Gastroesophageal sphincter (tissue), 4 donors: ENCODE measurements at regions not wholly inside any gene's neighbourhood (a gene's known extent, or its start where the extent isn't known, plus 50 kb on each side); places are given as distances from the start of the nearest gene placed in this dataset.

Experiments used
- ATAC-seq: fragments of 150-250 bp; one replicate; pipeline ENCODE4 v1.9.1; 2016; ENCODE audit warnings: mild to moderate bottlenecking, moderate library complexity
- H3K27ac ChIP-seq, 4 donors: fragments of 200-600 bp; sonication (generic) in 3 of 4; 1 replicate in 3 of 4; 2 replicates in 1 of 4; pipeline ENCODE4 v1.5.1; 2016 to 2019
- H3K27me3 ChIP-seq: fragments of 200-600 bp; sonication (generic); one replicate; pipeline ENCODE4 v1.5.1; 2019
- H3K36me3 ChIP-seq, 2 donors: fragments of 200-600 bp; sonication (generic); one replicate each; pipeline ENCODE4 v1.5.1; 2019; ENCODE audit warnings: control low read depth in 1 of 2
- H3K4me1 ChIP-seq, 3 donors: fragments of 200-600 bp; sonication (generic); 1 replicate in 2 of 3; 2 replicates in 1 of 3; pipeline ENCODE4 v1.5.1; 2016 to 2019; ENCODE audit warnings: control low read depth in 2 of 3
- H3K4me3 ChIP-seq, 2 donors: fragments of 200-600 bp; sonication (generic); one replicate each; pipeline ENCODE4 v1.5.1; 2019; ENCODE audit warnings: mild to moderate bottlenecking in 1 of 2, moderate library complexity in 1 of 2
- H3K9me3 ChIP-seq, 3 donors: fragments of 200-600 bp; sonication (generic); one replicate each; pipeline ENCODE4 v1.5.1; 2017 to 2019; ENCODE audit warnings: control low read depth in 2 of 3
- CTCF ChIP-seq, 4 experiments: fragments of 200-600 bp in 2 of 4; fragments of 450-650 bp in 2 of 4; sonication (generic) in 1 of 4; IDR thresholded peaks; one replicate each; pipeline ENCODE4 v1.5.1; 2017 to 2019; ENCODE audit warnings: antibody characterized with exemption in 4 of 4, mild to moderate bottlenecking in 2 of 4, moderate library complexity in 2 of 4
- EP300 ChIP-seq: sonication (generic); formaldehyde crosslinking; IDR thresholded peaks from one replicate; pipeline ENCODE4 v1.6.1; 2017; ENCODE audit warnings: antibody characterized with exemption, mild to moderate bottlenecking
- POLR2A ChIP-seq, 2 donors: fragments of 450-650 bp; IDR thresholded peaks; one replicate each; pipeline ENCODE4 v1.6.1; 2017; ENCODE audit warnings: antibody characterized with exemption in 2 of 2, mild to moderate bottlenecking in 2 of 2, moderate library complexity in 1 of 2
- POLR2AphosphoS5 ChIP-seq: sonication (generic); formaldehyde crosslinking; IDR thresholded peaks from one replicate; pipeline ENCODE4 v1.6.1; 2017; ENCODE audit warnings: antibody characterized with exemption
- WGBS, 2 donors: methylation state at CpG; one replicate each; pipeline ENCODE4 v1.1.5; 2018; ENCODE audit warnings: low coverage in 1 of 2; 5-methylcytosine and 5-hydroxymethylcytosine counted together

GRCh38 chr1:56174176-56174885 lies 405.0 kb downstream of the PLPP3 start:
- no peaks in the 10 kb centered on the region for H3K36me3 ChIP-seq
- no peak overlapping the region for H3K27ac ChIP-seq
- peaks cover 0 to 11% (median 0%) of the 10 kb centered on the region in 3 donors for H3K4me1 ChIP-seq
- no peaks in the 10 kb centered on the region for H3K27me3 ChIP-seq
- TF ChIP-seq EP300 (no peak), POLR2A (IDR thresholded peaks at IDR 0.05) (no peak), POLR2AphosphoS5 (no peak), CTCF (IDR thresholded peaks at IDR 0.05) (no peak)
- no peak for ATAC-seq
- 75 to 85% methylated on average over 1 of the region's 1 CpG for WGBS, 2 donors
- H3K4me3 ChIP-seq = no peak overlapping the region
- H3K9me3 ChIP-seq = peaks cover 0 to 6% (median 0%) of the 10 kb centered on the region in 3 donors

GRCh38 chr1:56173736-56174135 lies 405.6 kb downstream of the PLPP3 start:
- Histone ChIP-seq H3K27me3 (no peaks in the 10 kb centered on the region), H3K4me1 (peaks cover 0 to 8% (median 0%) of the 10 kb centered on the region in 3 donors), H3K4me3 (no peak overlapping the region), H3K27ac (no peak overlapping the region), H3K9me3 (peaks cover 0 to 6% (median 0%) of the 10 kb centered on the region in 3 donors), H3K36me3 (no peaks in the 10 kb centered on the region)
- no peak for TF ChIP-seq POLR2AphosphoS5
- no peak for TF ChIP-seq EP300
- ATAC-seq = no peak
- 9 to 29% methylated on average over 1 of the region's 1 CpG for WGBS, 2 donors

GRCh38 chr1:56171670-56172069 lies 407.7 kb downstream of the PLPP3 start:
- no peak overlapping the region for H3K4me3 ChIP-seq
- H3K9me3 ChIP-seq = peaks cover 0 to 6% (median 0%) of the 10 kb centered on the region in 3 donors
- TF ChIP-seq POLR2A (IDR thresholded peaks at IDR 0.05) (no peak), EP300 (no peak), CTCF (IDR thresholded peaks at IDR 0.05) (no peak)
- 88 to 92% methylated on average over 1 of the region's 1 CpG for WGBS, 2 donors
- no peaks in the 10 kb centered on the region for H3K27me3 ChIP-seq
- H3K36me3 ChIP-seq = no peaks in the 10 kb centered on the region
- ATAC-seq = no peak
- H3K4me1 ChIP-seq = peaks cover 0 to 12% (median 0%) of the 10 kb centered on the region in 3 donors
- H3K27ac ChIP-seq = no peak overlapping the region

DNA sequence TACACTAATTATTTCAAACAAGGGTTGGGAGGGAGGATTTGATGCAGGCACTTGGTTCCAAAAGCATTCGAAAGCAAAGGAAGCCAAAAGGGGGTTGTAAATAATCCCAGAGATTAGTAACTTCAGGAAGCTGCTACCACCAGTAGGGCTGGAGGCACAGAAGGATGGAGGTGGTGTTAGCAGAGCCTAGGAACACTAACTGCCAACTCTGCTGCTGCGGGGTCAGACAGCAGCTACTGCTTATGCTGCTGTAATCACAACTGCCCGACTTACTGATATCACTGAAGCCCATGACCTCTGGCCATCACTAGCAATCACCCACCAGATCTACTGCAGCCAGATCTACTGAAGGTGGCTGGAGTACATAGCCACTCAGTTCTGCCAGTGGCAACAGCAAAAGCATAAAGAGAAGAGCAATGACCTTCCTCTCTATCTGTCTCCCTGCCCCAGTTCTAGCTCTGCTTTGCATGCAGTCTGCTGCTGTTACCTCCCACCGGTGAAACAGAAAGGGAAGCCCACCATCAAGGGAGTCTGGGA lies 408.5 kb downstream of the PLPP3 start:
- Histone ChIP-seq H3K27me3 (no peaks in the 10 kb centered on the region), H3K36me3 (no peaks in the 10 kb centered on the region), H3K4me1 (peaks cover 0 to 12% (median 0%) of the 10 kb centered on the region in 3 donors), H3K27ac (no peak overlapping the region), H3K9me3 (peaks cover 0 to 6% (median 0%) of the 10 kb centered on the region in 3 donors), H3K4me3 (no peak overlapping the region)
- no peak for ATAC-seq
- TF ChIP-seq EP300 = no peak
- no peak for TF ChIP-seq POLR2AphosphoS5
- no peak for TF ChIP-seq POLR2A (IDR thresholded peaks at IDR 0.05)
- no peak for TF ChIP-seq CTCF (IDR thresholded peaks at IDR 0.05)
- 59 to 93% methylated on average over 2 to 4 of the region's 4 CpGs for WGBS, 2 donors

DNA sequence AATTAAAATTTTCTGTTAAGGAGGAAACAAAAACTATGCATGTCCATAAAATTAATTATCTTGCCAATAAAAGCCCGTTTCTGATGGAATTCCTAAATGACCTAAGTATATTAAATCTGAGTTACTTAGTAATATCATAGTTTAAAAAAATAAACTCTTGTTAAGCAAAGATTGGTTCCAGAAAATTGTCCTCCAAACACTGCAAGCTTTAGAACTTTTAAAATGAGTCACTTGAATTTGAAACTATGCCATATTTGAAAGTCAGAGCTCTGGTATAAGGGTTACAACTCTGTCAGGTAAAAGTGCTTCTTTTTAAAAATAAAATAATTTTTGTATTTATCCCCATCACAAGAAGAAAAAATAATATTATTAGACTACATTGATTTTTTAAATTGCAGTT lies 409.5 kb downstream of the PLPP3 start:
- Histone ChIP-seq H3K4me1 (peaks cover 0 to 12% (median 0%) of the 10 kb centered on the region in 3 donors), H3K36me3 (no peaks in the 10 kb centered on the region), H3K9me3 (peaks cover 0 to 6% (median 0%) of the 10 kb centered on the region in 3 donors), H3K4me3 (no peak overlapping the region), H3K27ac (no peak overlapping the region), H3K27me3 (no peaks in the 10 kb centered on the region)
- no peak for ATAC-seq
- 0 to 5% methylated on average over 1 of the region's 1 CpG for WGBS, 2 donors
- TF ChIP-seq POLR2A (IDR thresholded peaks at IDR 0.05) = no peak
- no peak for TF ChIP-seq POLR2AphosphoS5
- no peak for TF ChIP-seq CTCF (IDR thresholded peaks at IDR 0.05)
- TF ChIP-seq EP300 = no peak
